ENCODE measurements at regions not wholly inside any gene's neighbourhood (a gene's known extent, or its start where the extent isn't known, plus 50 kb on each side); places are given as distances from the start of the nearest gene placed in this dataset.

DNA sequence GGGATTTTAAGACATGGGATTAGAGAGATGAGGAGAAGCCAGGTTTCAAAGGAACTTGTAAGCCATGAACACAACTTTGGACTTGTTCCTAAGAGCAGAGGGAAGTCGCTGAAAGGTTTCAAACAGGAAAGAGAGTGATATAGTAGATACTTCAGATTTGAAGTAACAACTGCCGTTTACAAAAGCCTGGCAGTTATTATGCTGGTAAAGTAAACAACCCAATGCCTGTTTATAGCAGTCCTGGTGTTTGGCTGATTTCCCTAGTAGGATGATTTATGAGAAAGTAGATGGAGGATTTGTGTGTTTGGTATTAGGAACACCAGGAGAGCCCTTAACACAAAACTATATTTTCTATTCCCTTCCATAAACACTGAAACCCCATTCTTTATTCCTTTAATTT lies 285.7 kb downstream of the RMST start:
- H3K4me3 ChIP-seq (ENCODE audit: low read depth, low read length): no peak overlapping the region
- no peak for DNase-seq (ENCODE audit: low read depth)
- TF ChIP-seq, protein P1, sequence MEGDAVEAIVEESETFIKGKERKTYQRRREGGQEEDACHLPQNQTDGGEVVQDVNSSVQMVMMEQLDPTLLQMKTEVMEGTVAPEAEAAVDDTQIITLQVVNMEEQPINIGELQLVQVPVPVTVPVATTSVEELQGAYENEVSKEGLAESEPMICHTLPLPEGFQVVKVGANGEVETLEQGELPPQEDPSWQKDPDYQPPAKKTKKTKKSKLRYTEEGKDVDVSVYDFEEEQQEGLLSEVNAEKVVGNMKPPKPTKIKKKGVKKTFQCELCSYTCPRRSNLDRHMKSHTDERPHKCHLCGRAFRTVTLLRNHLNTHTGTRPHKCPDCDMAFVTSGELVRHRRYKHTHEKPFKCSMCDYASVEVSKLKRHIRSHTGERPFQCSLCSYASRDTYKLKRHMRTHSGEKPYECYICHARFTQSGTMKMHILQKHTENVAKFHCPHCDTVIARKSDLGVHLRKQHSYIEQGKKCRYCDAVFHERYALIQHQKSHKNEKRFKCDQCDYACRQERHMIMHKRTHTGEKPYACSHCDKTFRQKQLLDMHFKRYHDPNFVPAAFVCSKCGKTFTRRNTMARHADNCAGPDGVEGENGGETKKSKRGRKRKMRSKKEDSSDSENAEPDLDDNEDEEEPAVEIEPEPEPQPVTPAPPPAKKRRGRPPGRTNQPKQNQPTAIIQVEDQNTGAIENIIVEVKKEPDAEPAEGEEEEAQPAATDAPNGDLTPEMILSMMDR (IDR thresholded peaks at IDR 0.05; ENCODE audit: insufficient read depth, low read depth, low read length): no peak

DNA sequence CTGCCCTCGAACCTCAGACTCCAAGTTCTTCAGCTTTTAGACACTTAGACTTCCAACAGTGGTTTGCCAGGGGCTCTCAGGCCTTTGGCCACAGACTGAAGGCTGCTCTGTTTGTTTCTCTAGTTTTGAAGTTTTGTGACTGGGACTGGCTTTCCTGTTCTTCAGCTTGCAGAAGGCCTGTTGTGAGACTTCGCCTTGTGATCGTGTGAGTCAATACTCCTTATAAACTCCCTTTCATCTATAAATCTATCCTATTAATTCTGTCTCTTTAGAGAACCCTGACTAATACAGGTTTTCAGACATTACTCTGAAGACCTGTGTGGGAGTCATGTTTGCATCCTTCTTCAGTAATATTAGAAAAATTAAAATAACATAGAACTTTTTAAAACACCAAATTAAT lies 289.1 kb downstream of the RMST start:
- DNase-seq (ENCODE audit: low read depth): no peak
- TF ChIP-seq, protein P1 (IDR thresholded peaks at IDR 0.05; ENCODE audit: insufficient read depth, low read depth, low read length): no peak
- H3K4me3 ChIP-seq (ENCODE audit: low read depth, low read length): no peak overlapping the region

DNA sequence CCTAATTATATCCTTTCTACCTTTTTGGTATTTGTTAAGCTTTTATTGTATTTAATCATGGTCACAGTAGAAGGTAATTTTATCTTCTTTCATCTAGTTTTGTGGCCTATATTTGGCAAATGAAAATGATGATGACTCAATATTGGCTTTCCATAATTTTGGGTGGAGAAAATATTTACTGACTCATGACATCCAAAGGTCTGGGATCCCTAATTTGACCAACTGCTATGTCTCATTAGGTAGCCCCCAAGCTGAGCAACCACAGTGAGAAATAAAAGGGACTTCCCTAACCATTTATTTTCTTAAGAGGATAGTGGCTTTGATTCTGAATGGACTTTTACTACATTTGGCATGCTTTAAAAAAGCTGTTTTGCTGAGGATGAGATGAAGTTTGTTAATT lies 289.5 kb downstream of the RMST start:
- no peak for DNase-seq (ENCODE audit: low read depth)
- H3K4me3 ChIP-seq (ENCODE audit: low read depth, low read length): no peak overlapping the region
- TF ChIP-seq, protein P1 (IDR thresholded peaks at IDR 0.05; ENCODE audit: insufficient read depth, low read depth, low read length): no peak

DNA sequence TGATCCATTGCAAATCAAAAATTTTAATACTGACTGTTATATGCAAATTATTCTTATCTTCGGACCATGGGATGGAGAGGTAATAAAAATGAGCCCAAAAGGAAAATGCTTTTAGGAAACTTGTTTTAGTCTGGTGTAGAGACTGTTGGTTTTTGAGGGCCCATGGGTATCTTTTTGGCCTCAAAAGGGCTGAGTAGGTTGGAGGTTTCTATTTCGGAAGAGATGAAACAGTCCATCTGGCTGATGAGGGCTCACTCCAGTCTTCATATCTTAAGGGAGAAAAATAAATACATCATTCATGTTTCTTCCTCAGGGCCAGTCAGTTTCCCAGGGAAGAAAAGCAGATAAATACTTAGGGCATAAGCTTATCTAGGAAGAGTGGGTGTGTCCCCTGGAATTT lies 290.7 kb downstream of the RMST start:
- H3K4me3 ChIP-seq (ENCODE audit: low read depth, low read length): no peak overlapping the region
- TF ChIP-seq, protein P1 (IDR thresholded peaks at IDR 0.05; ENCODE audit: insufficient read depth, low read depth, low read length): no peak
- no peak for DNase-seq (ENCODE audit: low read depth)

DNA sequence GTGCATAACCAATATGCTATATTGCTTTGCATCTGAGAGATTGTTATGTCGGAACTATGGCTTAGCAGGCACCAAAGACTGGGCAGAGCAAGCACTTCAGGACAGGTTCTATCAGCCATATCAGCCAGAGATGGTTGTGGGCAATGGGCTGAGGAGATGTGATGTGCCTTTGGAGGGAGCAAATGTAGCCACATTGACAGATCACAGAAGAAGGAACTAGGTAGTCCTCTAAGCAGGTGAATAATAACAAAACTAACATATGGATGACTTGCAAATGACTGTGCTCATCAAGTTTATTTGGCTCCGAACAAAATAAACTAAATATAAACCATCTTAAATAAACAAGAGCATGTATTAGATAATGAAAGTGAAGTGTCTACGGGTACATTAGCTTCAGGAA lies 291.7 kb downstream of the RMST start:
- no peak for DNase-seq (ENCODE audit: low read depth)
- TF ChIP-seq, protein P1 (IDR thresholded peaks at IDR 0.05; ENCODE audit: insufficient read depth, low read depth, low read length): no peak
- H3K4me3 ChIP-seq (ENCODE audit: low read depth, low read length): no peak overlapping the region

DNA sequence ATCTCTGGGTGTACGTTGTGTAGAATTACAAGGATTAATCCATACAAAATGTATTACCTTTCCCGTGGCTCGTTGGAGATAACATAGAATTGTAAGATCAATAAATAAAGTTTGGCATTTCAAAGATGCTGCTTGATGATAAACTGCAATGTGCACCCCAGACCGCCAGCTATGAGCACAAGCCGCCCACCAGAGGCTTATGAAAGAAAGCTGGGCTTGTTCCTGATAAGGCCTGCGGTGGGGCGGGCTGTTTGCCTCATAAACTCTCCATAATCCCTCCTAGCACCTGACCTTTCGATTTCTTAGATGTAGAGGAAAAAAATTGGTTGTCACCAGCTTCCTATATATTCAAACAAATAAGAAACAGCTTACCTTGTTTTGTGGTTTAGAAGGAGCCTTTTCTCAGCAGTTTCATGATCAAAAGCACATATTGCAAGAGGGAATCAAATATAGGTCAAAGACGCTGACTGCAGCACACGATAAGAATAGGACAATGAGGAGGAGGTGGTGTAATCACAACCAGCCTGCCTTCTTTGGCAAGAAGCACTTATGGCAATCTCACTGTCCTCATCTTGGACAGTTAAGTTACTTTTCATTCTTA lies 293.6 kb downstream of the RMST start:
- no peak for DNase-seq (ENCODE audit: low read depth)
- no peak overlapping the region for H3K4me3 ChIP-seq (ENCODE audit: low read depth, low read length)
- TF ChIP-seq, protein P1 (IDR thresholded peaks at IDR 0.05; ENCODE audit: insufficient read depth, low read depth, low read length): no peak

DNA sequence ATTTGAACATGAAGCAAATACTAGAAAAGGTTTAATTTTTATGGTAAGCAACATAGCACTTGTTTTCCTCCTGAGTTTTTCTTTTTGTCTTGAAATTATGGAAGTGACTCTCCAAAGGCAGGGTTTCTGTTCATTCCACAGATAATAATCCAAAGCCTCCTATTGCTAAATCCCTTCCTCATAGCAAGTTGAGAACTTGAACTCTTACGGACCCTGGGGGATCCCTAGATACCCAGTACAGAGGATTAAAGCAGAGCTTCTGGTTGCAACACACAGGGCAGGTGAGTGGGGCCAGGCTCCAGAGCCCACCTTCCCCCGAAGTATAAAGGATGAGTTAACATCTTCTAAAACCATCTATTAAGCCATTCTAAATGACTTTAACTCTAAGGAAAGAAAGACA lies 294.1 kb downstream of the RMST start:
- DNase-seq (ENCODE audit: low read depth): no peak
- TF ChIP-seq, protein P1 (IDR thresholded peaks at IDR 0.05; ENCODE audit: insufficient read depth, low read depth, low read length): no peak
- no peak overlapping the region for H3K4me3 ChIP-seq (ENCODE audit: low read depth, low read length)

Data from fibroblast of villous mesenchyme (primary cell).